CD4-positive, CD25-positive, alpha-beta regulatory T cell (primary cell): ENCODE measurements at regions not wholly inside any gene's neighbourhood (a gene's known extent, or its start where the extent isn't known, plus 50 kb on each side); places are given as distances from the start of the nearest gene placed in this dataset.
"Not testable (repeated sequence)": the region's sequence is repeated elsewhere in the genome, so short reads cannot be mapped to it uniquely, and the experiment has no call there.

Source experiments
- ATAC-seq, 2 donors: fragments of 150-1000 bp; cut with Tn5 transposase; one replicate each; pipeline ENCODE4 v1.10.0; 2021; ENCODE audit warnings: low read depth in 2 of 2, moderate number of reproducible peaks in 2 of 2, moderate library complexity in 1 of 2
- DNase-seq, 3 donors: peaks; one replicate each; pipeline versions ENCODE4 v3.0.0 to v3.0.0-alpha.2; 2012 to 2022; ENCODE audit warnings: mixed read lengths in 1 of 3
- H3K27ac ChIP-seq: one replicate; pipeline ENCODE4 v1.7.0; 2013; ENCODE audit warnings: mild to moderate bottlenecking, low read length; ENCODE audit not compliant: insufficient read depth, poor library complexity, severe bottlenecking
- H3K27me3 ChIP-seq: one replicate; pipeline ENCODE4 v1.7.0; 2013; ENCODE audit warnings: low read length; ENCODE audit not compliant: control insufficient read depth, insufficient read depth
- H3K36me3 ChIP-seq: one replicate; pipeline ENCODE4 v1.7.0; 2013; ENCODE audit warnings: mild to moderate bottlenecking, low read length, moderate library complexity; ENCODE audit not compliant: control insufficient read depth, insufficient read depth
- H3K4me1 ChIP-seq: 2 replicates; pipeline ENCODE4 v1.7.0; 2013; ENCODE audit warnings: mild to moderate bottlenecking, low read length; ENCODE audit not compliant: insufficient read depth, control insufficient read depth, poor library complexity, severe bottlenecking
- H3K4me3 ChIP-seq: one replicate; pipeline ENCODE4 v1.7.0; 2013; ENCODE audit warnings: low read depth, mild to moderate bottlenecking, low read length, moderate library complexity
- H3K9me3 ChIP-seq, 2 experiments: 1 replicate in 1 of 2; 2 replicates in 1 of 2; pipeline ENCODE4 v1.7.0; 2013; ENCODE audit warnings: low read length in 2 of 2, mild to moderate bottlenecking in 1 of 2, moderate library complexity in 1 of 2; ENCODE audit not compliant: control insufficient read depth in 2 of 2
- H3K27ac Mint-ChIP-seq, 3 donors: one replicate each; pipeline ENCODE4 v1.8.0; 2020 to 2022; ENCODE audit warnings: mild to moderate bottlenecking in 3 of 3, mixed read lengths in 3 of 3, moderate library complexity in 2 of 3
- H3K27me3 Mint-ChIP-seq: one replicate; pipeline ENCODE4 v1.8.0; 2022; ENCODE audit warnings: mild to moderate bottlenecking, mixed read lengths
- H3K36me3 Mint-ChIP-seq: one replicate; pipeline ENCODE4 v1.8.0; 2020; ENCODE audit warnings: mixed read lengths
- H3K4me1 Mint-ChIP-seq, 4 donors: one replicate each; pipeline ENCODE4 v1.8.0; 2020 to 2022; ENCODE audit warnings: mixed read lengths in 4 of 4, mild to moderate bottlenecking in 1 of 4
- H3K4me3 Mint-ChIP-seq, 4 donors: one replicate each; pipeline ENCODE4 v1.8.0; 2020 to 2022; ENCODE audit warnings: mild to moderate bottlenecking in 4 of 4, mixed read lengths in 4 of 4, moderate library complexity in 3 of 4
- H3K9me3 Mint-ChIP-seq, 7 donors: one replicate each; pipeline ENCODE4 v1.8.0; 2020 to 2022; ENCODE audit warnings: mixed read lengths in 7 of 7, mild to moderate bottlenecking in 3 of 7, moderate library complexity in 2 of 7

GRCh38 chr10:121276822-121277221 lies 321.4 kb downstream of the FGFR2 start:
- H3K4me1 Mint-ChIP-seq = no peaks in the 10 kb centered on the region
- H3K9me3 Mint-ChIP-seq = peaks cover 2 to 8% (median 4%) of the 10 kb centered on the region in 7 donors
- H3K27me3 Mint-ChIP-seq = no peaks in the 10 kb centered on the region

GRCh38 chr10:121278386-121278785 lies 319.9 kb downstream of the FGFR2 start:
- ATAC-seq, H3K9me3 ChIP-seq, H3K36me3 ChIP-seq, H3K9me3 Mint-ChIP-seq, H3K36me3 Mint-ChIP-seq, H3K4me1 Mint-ChIP-seq, H3K4me3 ChIP-seq, H3K27me3 ChIP-seq, H3K27me3 Mint-ChIP-seq, H3K4me3 Mint-ChIP-seq, H3K4me1 ChIP-seq, H3K27ac ChIP-seq, DNase-seq, H3K27ac Mint-ChIP-seq: not testable (repeated sequence)

More at GRCh38 chr10:121276822-121277221, 321.4 kb downstream of the FGFR2 start:
- H3K4me3 ChIP-seq = no peak overlapping the region
- no peak overlapping the region for H3K4me3 Mint-ChIP-seq
- no peak for DNase-seq
- no peaks in the 10 kb centered on the region for H3K27me3 ChIP-seq
- no peaks in the 10 kb centered on the region for H3K36me3 ChIP-seq
- H3K9me3 ChIP-seq = no peaks in the 10 kb centered on the region
- no peak for ATAC-seq
- H3K36me3 Mint-ChIP-seq = no peaks in the 10 kb centered on the region
- no peak overlapping the region for H3K27ac Mint-ChIP-seq
- H3K4me1 ChIP-seq = no peaks in the 10 kb centered on the region
- no peak overlapping the region for H3K27ac ChIP-seq

GRCh38 chr10:121281576-121281975 lies 316.7 kb downstream of the FGFR2 start:
- Histone ChIP-seq H3K4me1 (no peaks in the 10 kb centered on the region), H3K27ac (no peak overlapping the region), H3K27me3 (no peaks in the 10 kb centered on the region), H3K4me3 (no peak overlapping the region), H3K36me3 (no peaks in the 10 kb centered on the region), H3K9me3 (no peaks in the 10 kb centered on the region)
- Mint-ChIP-seq H3K27ac (no peak overlapping the region), H3K9me3 (peaks cover 0 to 8% (median 4%) of the 10 kb centered on the region in 7 donors), H3K4me3 (no peak overlapping the region), H3K4me1 (no peaks in the 10 kb centered on the region), H3K27me3 (no peaks in the 10 kb centered on the region), H3K36me3 (no peaks in the 10 kb centered on the region)
- no peak for DNase-seq
- no peak for ATAC-seq

- no peak overlapping the region for H3K4me3 ChIP-seq
- no peaks in the 10 kb centered on the region for H3K27me3 ChIP-seq
- H3K27ac ChIP-seq = no peak overlapping the region
- Mint-ChIP-seq H3K9me3 (peaks cover 0 to 8% (median 4%) of the 10 kb centered on the region in 7 donors), H3K4me1 (no peaks in the 10 kb centered on the region), H3K27me3 (no peaks in the 10 kb centered on the region), H3K36me3 (no peaks in the 10 kb centered on the region), H3K4me3 (no peak overlapping the region), H3K27ac (no peak overlapping the region)
- DNase-seq = no peak
- no peaks in the 10 kb centered on the region for H3K36me3 ChIP-seq
- ATAC-seq = no peak
- no peaks in the 10 kb centered on the region for H3K4me1 ChIP-seq
- H3K9me3 ChIP-seq = no peaks in the 10 kb centered on the region
These were observed 316.0 kb downstream of the FGFR2 start for GRCh38 chr10:121282264-121282663.

- DNase-seq (no peak), ATAC-seq (no peak)
- Mint-ChIP-seq H3K4me3 (no peak overlapping the region), H3K4me1 (no peaks in the 10 kb centered on the region), H3K36me3 (no peaks in the 10 kb centered on the region), H3K9me3 (peaks cover 0 to 5% (median 4%) of the 10 kb centered on the region in 7 donors), H3K27ac (no peak overlapping the region), H3K27me3 (no peaks in the 10 kb centered on the region)
- Histone ChIP-seq H3K4me1 (no peaks in the 10 kb centered on the region), H3K27me3 (no peaks in the 10 kb centered on the region), H3K9me3 (no peaks in the 10 kb centered on the region), H3K4me3 (no peak overlapping the region), H3K36me3 (no peaks in the 10 kb centered on the region), H3K27ac (no peak overlapping the region)
These were observed 315.3 kb downstream of the FGFR2 start for GRCh38 chr10:121282797-121283515.

- H3K4me1 ChIP-seq = no peaks in the 10 kb centered on the region
- H3K36me3 Mint-ChIP-seq = no peaks in the 10 kb centered on the region
- no peaks in the 10 kb centered on the region for H3K27me3 Mint-ChIP-seq
- ATAC-seq (no peak), DNase-seq (no peak)
- H3K4me3 ChIP-seq = no peak overlapping the region
- no peaks in the 10 kb centered on the region for H3K27me3 ChIP-seq
- no peaks in the 10 kb centered on the region for H3K9me3 ChIP-seq
- peaks cover 0 to 1% (median 0%) of the 10 kb centered on the region in 7 donors for H3K9me3 Mint-ChIP-seq
- H3K4me1 Mint-ChIP-seq = no peaks in the 10 kb centered on the region
- H3K27ac Mint-ChIP-seq = no peak overlapping the region
- no peak overlapping the region for H3K27ac ChIP-seq
- H3K36me3 ChIP-seq = no peaks in the 10 kb centered on the region
- no peak overlapping the region for H3K4me3 Mint-ChIP-seq
These were observed 313.3 kb downstream of the FGFR2 start for GRCh38 chr10:121284936-121285335.

GRCh38 chr10:121285406-121286196 lies 312.6 kb downstream of the FGFR2 start:
- DNase-seq = no peak
- Histone ChIP-seq H3K9me3 (no peaks in the 10 kb centered on the region), H3K27ac (no peak overlapping the region), H3K4me3 (no peak overlapping the region), H3K36me3 (no peaks in the 10 kb centered on the region), H3K4me1 (no peaks in the 10 kb centered on the region), H3K27me3 (no peaks in the 10 kb centered on the region)
- H3K4me1 Mint-ChIP-seq = no peaks in the 10 kb centered on the region
- H3K4me3 Mint-ChIP-seq = no peak overlapping the region
- H3K27ac Mint-ChIP-seq = no peak overlapping the region
- no peaks in the 10 kb centered on the region for H3K27me3 Mint-ChIP-seq
- ATAC-seq = no peak
- H3K9me3 Mint-ChIP-seq = peaks cover 0 to 1% (median 0%) of the 10 kb centered on the region in 7 donors
- H3K36me3 Mint-ChIP-seq = no peaks in the 10 kb centered on the region

- no peaks in the 10 kb centered on the region for H3K4me1 Mint-ChIP-seq
- DNase-seq = no peak
- Histone ChIP-seq H3K36me3 (no peaks in the 10 kb centered on the region), H3K4me1 (no peaks in the 10 kb centered on the region), H3K4me3 (no peak overlapping the region), H3K27ac (no peak overlapping the region), H3K27me3 (no peaks in the 10 kb centered on the region), H3K9me3 (no peaks in the 10 kb centered on the region)
- H3K27ac Mint-ChIP-seq = no peak overlapping the region
- no peaks in the 10 kb centered on the region for H3K36me3 Mint-ChIP-seq
- no peak for ATAC-seq
- H3K4me3 Mint-ChIP-seq = no peak overlapping the region
- H3K27me3 Mint-ChIP-seq = no peaks in the 10 kb centered on the region
- H3K9me3 Mint-ChIP-seq = peaks cover 0 to 1% (median 0%) of the 10 kb centered on the region in 7 donors
These were observed 310.2 kb downstream of the FGFR2 start for GRCh38 chr10:121288011-121288410.
